NCI-H774 (cell line): ENCODE measurements at regions not wholly inside any gene's neighbourhood (a gene's known extent, or its start where the extent isn't known, plus 50 kb on each side); places are given as distances from the start of the nearest gene placed in this dataset.
"Not testable (repeated sequence)": the region's sequence is repeated elsewhere in the genome, so short reads cannot be mapped to it uniquely, and the experiment has no call there.

Source experiments
- DNase-seq: peaks from one replicate; lab custom pipeline; 2025; lab: John Stamatoyannopoulos, UW

DNA sequence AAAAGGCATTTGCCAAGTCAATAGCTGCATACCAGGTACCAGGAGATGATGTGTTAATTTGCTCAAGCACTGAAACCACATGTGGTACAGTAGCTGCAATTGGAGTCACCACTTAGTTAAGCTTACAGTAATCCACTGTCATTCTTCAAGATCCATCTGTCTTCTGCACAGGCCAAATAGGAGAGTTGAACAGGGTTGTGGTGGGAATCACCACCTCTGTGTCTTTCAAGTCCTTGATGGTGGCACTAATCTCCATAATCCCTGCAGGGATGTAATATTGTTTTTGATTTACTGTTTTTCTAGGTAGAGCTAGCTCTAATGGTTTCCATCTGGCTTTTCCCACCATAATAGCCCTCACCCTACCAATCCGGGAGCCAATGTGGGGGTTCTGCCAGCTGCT lies 91.9 kb downstream of the FCRL5 start:
- no peak for DNase-seq

DNA sequence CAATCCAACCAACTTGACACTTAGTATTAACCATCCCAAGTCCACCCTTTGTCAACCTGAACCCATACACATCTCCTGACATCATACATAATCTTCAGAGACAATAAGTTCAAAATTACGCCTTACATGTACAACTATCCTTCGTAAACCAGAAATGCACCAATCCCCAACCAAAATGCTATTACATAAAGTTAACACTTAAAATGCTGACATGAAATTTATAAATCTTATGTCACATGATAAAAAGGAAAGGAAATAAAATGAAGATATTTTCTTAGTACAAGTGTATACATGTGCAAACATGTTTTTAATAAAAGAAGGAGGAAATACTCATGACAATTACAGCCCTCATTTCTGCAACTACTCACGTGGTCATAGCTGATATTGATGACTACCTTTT lies 95.0 kb downstream of the FCRL5 start:
- no peak for DNase-seq

- DNase-seq: no peak
These were observed 97.0 kb downstream of the FCRL5 start for GRCh38 chr1:157455318-157455717.

DNA sequence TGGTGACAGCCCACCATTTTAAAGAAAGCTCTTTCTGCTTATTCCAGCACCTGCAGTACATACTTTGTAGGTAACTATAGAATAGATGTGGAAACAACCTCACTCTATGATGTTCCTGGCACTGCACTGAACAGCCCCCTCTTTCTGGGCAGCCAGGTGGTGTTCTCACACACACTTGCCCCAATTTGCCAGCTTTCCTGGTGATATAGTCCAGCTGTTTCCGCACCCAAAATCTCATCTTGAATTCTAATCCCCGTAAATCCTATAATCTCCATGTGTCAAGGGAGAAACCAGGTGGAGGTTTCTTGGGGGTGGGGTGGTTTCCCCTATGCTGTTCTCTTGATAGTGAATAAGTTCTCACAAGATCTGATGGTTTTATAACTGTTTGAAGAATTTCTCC lies 102.2 kb downstream of the FCRL5 start:
- no peak for DNase-seq

GRCh38 chr1:157448636-157449035 lies 103.7 kb downstream of the FCRL5 start:
- DNase-seq: no peak

- not testable (repeated sequence) for DNase-seq
These were observed 106.0 kb downstream of the FCRL5 start for GRCh38 chr1:157446356-157446755.

- DNase-seq: not testable (repeated sequence)
These were observed 106.6 kb downstream of the FCRL5 start for GRCh38 chr1:157445616-157446140.

DNA sequence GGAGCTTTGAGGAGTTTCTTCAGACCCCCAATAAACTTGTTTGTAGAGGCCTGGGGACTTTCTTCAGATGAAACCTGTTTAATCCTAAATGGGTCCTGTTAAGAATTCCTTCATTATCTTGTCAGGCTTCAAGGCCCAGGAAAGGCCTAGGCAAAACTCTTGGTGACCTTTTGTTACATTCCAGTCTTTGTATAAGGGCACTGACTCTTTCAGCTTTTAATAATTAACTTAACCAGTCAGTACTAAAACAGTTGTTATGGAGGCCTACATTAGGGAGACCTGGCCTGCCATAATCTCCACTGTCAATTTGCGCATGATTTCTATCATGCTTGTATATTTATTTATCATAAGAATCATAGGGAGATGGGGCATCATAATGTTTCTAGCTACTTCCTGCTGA lies 110.2 kb downstream of the FCRL5 start:
- no peak for DNase-seq

GRCh38 chr1:157439302-157439954 lies 112.9 kb downstream of the FCRL5 start:
- DNase-seq: no peak

DNA sequence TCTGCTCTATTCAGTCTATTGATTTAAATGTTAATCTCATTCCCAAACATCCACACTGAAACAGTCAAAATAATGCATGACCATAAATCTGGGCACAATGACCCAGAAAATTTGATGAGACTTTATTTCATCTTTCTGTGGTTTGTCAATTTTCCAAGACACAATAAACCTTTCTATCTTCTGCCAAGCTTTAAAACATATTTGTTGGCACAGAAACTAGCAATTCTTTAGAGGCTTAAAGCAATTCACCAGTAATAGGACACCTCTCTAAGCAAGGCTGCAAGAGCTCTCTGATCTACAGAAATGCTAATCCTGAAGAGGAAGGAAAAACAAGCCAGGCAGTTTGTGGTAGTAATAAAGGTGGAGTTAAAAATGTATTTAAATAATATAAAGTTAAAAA lies 113.7 kb downstream of the FCRL5 start:
- no peak for DNase-seq

GRCh38 chr1:157438146-157438545 lies 114.2 kb downstream of the FCRL5 start:
- DNase-seq: no peak

GRCh38 chr1:157437296-157437695 lies 115.0 kb downstream of the FCRL5 start:
- DNase-seq: no peak

- no peak for DNase-seq
These were observed 120.6 kb downstream of the FCRL5 start for GRCh38 chr1:157431751-157432150.

- DNase-seq: no peak
These were observed 122.6 kb downstream of the FCRL5 start for GRCh38 chr1:157429601-157430240.

DNA sequence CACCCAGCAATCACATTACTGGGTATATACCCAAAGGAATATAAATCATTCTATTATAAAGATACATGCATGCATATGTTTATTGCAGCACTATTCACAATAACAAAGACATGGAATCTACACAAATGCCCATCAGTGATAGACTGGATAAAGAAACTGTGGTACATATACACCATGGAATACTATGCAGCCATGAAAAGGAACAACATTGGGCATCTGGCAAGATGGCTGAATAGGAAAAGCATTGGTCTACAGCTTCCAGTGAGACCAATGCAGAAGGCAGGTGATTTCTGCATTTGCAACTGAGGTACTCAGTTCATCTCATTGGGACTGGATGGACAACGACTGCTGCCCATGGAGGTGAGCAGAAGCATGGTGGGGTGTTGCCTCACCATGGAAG lies 128.6 kb downstream of the FCRL5 start:
- not testable (repeated sequence) for DNase-seq

DNA sequence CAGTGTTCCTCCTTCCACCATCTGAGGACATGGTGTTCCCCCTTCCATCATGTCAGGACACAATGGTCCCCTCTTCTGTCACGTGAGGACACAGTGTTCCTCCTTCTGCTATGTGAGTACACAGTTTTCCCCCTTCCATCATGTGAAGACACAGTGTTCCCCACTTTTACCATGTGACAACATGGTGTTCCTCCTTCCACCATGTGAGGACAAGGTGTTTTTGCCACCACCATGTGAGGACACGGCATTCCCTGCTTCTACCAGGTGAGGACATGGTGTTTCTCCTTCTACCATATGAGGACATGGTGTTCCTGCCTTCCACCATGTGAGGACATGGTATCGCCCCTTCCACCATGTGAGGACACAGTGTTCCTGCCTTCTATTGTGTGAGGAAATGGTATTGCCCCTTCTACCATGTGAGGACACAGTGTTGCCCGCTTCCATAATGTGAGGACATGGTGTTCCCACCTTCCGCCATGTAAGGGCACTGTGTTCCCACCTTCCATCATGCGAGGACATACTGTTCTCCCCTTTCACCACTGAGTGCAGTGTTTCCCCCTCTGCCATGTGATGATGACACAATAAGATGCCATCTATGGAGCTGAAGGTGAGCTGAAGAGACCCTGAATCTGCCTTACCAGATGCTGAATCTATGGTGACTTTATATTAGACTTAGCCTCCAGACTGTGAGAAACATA lies 132.3 kb downstream of the FCRL5 start:
- no peak for DNase-seq

GRCh38 chr1:157418659-157419058 lies 133.7 kb downstream of the FCRL5 start:
- no peak for DNase-seq

- no peak for DNase-seq
These were observed 134.1 kb downstream of the FCRL5 start for GRCh38 chr1:157418231-157418630.

DNA sequence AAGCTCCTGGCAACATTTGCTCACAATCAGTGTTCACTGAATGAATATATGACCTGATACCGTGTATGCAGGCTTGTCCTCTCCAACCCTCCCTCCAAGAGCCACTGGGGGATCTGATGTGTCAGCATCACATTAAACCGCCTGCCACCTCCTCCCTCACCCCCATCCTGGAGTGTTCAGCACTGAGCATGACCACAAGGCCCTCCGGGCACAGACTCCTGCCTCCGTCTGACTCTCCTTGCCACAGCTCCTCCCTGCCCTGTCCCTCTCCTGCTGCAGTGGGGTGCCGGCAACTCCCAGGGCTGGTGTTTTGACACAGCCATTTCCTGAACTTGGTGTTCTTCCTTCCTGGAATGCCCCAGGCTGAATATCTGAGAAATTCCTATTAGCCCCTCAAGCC lies 136.7 kb downstream of the FCRL5 start:
- no peak for DNase-seq

DNA sequence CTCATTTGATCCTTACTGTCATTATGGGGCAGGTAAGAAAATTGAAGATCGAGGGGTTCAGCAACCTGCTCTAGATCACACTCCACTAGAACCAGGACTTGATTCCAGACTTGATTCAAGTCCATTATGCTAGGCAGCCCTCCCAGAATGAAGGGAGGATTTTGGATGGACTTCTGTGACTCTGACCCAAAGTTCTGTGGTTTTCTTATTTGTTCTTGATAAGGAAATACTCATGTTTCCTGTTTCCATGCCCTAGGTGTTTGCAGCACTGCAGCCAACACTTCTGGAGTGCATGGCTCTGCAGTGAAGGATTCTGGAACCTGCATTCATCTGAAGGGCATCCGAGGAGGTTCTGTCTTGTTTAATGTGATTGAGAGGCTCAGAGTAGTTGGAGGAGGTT lies 140.0 kb downstream of the FCRL5 start:
- DNase-seq: no peak

GRCh38 chr1:157411769-157412168 lies 140.5 kb downstream of the FCRL5 start:
- DNase-seq: no peak

DNA sequence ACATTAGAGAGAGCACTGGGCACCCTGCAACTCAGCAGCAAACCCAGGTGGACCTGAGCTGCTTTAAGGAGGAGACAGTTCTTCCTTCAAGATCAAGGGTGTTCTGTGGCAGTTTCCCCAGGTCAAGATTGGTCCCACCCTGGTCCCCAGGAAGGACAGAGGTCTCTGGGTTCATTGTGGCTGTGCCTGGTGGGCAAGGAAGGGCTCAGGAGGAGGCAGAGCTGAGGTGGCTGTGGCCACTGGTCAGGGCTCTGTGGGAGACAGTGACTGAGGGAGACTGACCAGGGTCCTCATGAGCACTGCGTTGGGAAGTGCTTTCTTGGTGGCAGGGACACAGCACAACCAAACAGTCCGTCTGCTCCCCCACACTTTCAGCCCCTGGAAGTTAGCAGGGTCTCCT lies 141.3 kb downstream of the FCRL5 start:
- DNase-seq: no peak

DNA sequence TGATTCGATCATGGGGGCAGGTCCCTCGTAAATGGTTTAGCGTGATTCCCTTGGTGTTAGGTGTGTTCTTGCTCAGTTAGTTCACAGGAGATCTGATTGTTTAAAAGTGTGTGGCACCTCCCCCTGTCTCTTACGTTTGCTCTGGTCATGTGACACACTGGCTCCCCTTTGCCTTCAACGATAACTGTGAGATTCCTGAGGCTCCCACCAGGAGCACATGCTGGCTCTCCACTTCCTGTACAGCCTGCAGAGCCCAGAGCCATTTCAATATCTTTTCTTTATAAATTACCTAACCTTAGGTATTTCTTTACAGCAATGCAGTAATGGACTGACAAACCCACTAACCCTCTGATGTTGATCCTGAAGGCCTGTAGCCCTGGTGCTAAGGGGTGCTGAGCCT lies 141.9 kb downstream of the FCRL5 start:
- DNase-seq: no peak
